CD4-positive, alpha-beta T cell treated with Interleukin-4 for 4 hours (primary cell): ENCODE measurements at regions not wholly inside any gene's neighbourhood (a gene's known extent, or its start where the extent isn't known, plus 50 kb on each side); places are given as distances from the start of the nearest gene placed in this dataset.

Source experiments
- DNase-seq: peaks from one replicate; pipeline ENCODE4 v3.0.0-alpha.2; 2020

DNA sequence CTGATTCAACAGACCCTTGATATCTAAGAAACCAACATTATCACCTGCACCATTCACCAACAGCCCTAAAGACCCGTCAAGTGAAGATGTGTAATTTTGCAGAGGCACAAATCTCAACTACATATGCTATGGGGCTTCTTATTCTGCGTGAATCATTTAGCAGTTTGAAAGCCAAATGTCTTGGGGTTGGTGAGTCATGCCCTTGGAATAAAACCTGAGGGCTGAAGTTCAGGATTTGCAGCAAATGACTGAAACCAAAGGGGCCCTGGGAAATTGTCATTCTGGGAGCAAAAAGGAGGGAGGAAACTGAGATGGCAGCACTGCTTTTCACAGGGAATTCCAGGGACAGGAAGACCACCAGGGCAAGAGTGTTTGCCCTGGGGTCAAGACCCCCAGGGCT lies 79.2 kb upstream of the TNR start:
- no peak for DNase-seq

- DNase-seq, result no peak
Measured at GRCh38 chr1:175820456-175821025, 77.1 kb upstream of the TNR start.

DNA sequence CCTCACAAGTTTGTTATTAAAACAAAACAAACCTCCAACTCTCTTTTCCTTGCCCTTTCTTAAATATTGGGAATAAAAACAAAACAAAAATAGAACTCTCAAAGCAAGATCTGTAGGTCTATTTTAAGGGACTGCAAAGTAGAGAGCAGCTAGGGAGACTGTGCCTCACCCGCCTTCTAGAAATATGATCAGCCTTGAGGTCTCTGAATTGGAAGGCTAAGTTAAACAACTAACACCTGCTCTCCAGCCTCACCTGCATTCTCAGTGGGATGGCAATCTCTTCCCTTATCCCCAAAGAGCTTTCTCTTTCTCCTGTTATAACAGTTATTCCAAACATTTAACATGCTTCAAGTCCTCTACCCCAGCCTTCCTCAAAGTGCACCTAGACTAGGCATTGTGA lies 75.5 kb upstream of the TNR start:
- no peak for DNase-seq

DNA sequence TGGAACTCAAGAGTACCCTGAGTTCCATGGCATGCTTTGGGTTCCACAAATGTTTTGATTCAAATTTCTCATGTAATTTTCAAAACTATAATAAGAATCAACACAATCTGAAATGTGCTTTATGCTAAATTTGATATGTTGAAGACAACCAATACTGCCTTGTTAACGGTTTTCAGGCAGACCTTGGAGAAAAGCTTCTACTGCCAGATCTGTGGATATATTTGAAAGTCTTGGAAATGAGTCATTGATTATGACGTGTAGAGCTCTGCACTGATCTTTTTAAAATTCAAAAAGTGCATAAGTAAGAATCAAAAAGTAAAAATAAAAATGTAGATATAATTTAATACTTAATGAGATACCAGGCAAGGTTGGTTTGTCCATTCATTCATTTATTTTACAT lies 74.0 kb upstream of the TNR start:
- no peak for DNase-seq

DNA sequence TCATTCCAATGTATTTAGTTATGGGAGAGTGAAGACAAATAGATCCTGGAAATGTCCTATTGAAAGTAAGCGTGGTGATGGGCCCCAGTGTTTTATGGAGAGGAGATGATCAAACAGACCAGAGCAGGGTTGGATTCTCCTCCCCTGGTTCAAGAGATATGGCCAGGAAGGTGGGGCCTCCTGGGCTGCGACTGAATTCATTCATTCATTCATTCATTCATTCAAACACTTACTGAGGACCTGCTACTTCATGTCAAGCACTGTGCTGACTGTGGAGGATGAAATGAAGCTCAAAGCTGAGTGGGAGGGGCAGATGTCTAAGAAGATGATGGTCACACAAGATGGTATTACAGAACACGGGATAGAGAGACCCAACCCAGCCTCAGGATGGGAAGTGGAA lies 71.5 kb upstream of the TNR start:
- DNase-seq, result no peak

DNA sequence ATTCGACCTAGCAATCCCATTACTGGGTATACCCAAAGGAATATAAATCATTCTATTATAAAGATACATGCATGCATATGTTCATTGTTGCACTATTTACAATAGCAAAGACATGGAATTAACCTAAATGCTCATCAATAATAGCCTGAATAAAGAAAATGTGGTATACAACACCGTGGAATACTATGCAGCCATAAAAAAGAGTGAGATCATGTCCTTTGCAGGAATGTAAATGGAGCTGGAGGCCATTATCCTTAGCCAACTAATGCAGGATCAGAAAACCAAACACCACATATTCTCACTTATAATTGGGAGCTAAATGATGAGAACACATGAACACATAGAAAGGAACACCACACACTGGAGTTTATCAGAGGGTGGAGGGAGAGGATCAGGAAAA lies 69.5 kb upstream of the TNR start:
- no peak for DNase-seq

GRCh38 chr1:175810305-175810704 lies 66.9 kb upstream of the TNR start:
- no peak for DNase-seq

- DNase-seq, result no peak
Measured at GRCh38 chr1:175808999-175809398, 65.6 kb upstream of the TNR start.

GRCh38 chr1:175808573-175808972 lies 65.2 kb upstream of the TNR start:
- no peak for DNase-seq

DNA sequence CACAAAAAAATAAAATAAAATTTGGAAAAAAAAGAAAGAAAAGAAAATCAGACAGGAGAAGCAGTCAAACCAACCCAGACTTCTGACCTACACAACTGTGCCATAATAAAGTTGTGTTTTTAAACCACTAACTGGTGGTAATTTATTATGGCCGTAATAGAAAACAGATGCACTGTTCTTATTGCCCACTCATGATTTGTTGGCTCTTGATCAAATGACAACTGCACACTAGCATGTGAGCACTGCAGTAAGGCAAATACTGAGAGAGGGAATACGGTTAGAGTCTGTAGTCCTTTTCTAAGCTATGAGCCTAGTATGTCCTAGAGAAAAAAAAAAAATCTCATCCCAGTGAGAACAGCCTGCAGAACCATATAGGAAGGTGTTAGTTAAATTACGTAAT lies 61.2 kb upstream of the TNR start:
- no peak for DNase-seq

DNA sequence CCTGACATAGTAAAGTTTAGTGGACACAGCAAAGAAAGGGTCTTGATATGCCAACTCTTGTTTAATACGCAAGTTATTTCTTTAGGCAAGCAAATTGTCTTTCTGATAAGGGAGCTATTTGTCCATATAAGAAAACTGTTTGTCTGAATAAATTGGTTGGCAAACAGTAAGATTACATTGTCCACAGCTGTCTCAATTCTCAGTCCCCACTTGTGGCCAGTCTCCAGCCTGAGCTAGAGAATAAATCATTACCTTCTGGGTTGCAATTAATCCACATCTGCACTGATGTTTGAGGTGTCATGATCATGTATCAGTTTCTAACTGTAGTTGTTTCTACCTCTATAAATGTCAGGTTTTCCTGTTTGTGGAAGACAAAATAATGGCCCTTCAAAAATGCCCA lies 60.0 kb upstream of the TNR start:
- no peak for DNase-seq

DNA sequence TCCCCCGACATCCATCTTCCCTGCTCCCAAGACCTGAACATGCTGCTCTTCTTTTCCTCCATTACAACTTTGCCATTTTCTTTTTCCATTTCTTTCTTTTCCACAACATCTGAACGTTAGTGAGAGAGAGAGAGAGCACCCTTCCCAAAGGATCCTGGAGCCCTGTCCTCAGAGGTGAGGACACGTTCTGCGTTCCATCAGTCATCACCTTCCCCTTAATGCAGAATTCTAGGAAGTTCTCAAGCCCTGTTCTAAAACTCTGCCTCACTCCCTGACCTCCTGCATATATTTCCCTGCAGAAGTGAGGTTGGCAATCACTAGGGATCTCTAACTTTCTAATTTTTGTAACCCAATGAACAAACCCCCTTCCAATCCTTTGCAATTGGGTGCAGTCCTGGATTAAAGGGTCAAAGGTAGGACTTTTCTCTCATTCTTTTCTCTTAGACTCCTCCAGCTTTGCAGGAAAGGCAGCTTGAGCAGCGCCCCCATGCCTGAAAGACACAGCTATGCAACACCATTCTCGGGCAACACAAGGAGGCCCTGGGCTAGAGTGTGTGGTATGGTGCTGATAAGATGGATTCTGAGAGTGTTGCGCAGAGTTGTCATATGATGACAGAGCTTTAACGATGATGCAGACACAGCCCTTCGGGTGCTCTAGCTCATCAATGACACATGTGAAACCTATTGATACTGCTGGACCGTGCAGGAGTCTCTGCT lies 59.2 kb upstream of the TNR start:
- DNase-seq, result no peak

GRCh38 chr1:175801979-175802378 lies 58.6 kb upstream of the TNR start:
- no peak for DNase-seq

DNA sequence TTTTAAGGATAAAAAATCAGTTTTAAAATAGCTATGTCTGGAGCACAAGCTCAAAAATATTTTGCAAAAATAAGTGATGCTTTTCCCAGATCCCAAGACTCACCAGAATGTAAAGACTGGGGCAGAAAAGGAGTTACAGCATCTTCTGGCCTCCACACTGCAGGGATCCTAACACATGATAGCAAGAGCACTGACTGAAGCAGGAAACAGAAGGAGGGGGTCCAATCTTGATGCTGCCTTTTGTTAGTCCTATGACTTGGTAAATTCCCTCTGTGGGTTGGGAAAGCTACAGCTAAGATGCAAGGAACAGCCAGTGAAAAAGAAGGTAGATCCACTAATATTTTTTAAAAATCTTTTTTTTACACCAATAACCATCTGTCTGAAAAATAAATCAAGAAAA lies 54.2 kb upstream of the TNR start:
- DNase-seq, result no peak

DNA sequence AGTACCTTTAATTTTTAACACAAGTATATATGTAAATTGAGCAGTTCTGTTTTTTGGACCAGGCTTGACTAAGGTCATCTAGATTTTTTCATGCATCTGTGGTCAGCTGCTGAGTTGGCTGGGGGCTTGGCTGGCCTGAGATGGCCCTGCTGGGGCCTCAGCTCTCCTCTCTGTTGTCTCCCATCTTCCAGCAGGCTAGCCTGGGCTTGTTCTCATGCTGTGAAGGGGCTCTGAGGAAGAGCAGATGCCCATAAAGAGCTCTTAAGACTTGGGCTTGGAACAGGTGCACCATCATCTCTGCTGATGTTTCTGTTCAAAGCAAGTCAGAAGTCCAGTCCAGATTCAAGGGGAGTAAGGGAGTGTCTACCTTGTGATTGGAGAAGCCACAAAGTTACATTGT lies 51.2 kb upstream of the TNR start:
- no peak for DNase-seq

- DNase-seq, result no peak
Measured at GRCh38 chr1:175793617-175794016, 50.2 kb upstream of the TNR start.
